Upper lobe of left lung (tissue), 6 donors: ENCODE measurements at regions not wholly inside any gene's neighbourhood (a gene's known extent, or its start where the extent isn't known, plus 50 kb on each side); places are given as distances from the start of the nearest gene placed in this dataset.

Experiments used
- ATAC-seq, 2 donors: fragments of 200-7000 bp; cut with Tn5 transposase; one replicate each; pipeline ENCODE4 v1.9.1; 2022; ENCODE audit warnings: mild to moderate bottlenecking in 2 of 2, moderate library complexity in 2 of 2; ENCODE audit not compliant: low FRiP score in 2 of 2
- DNase-seq, 2 donors: peaks; one replicate each; pipeline ENCODE4 v3.0.0-alpha.2; 2019 to 2020
- H3K27ac ChIP-seq, 4 donors: fragments of 200-600 bp; sonication (generic); one replicate each; pipeline ENCODE4 v1.5.1; 2016 to 2019
- H3K27me3 ChIP-seq, 4 donors: fragments of 200-600 bp; sonication (generic); one replicate each; pipeline ENCODE4 v1.5.1; 2017 to 2019
- H3K36me3 ChIP-seq, 4 donors: fragments of 200-600 bp; sonication (generic); one replicate each; pipeline ENCODE4 v1.5.1; 2016 to 2019
- H3K4me1 ChIP-seq, 4 donors: fragments of 200-600 bp; sonication (generic); one replicate each; pipeline ENCODE4 v1.5.1; 2018 to 2019
- H3K4me3 ChIP-seq, 4 donors: fragments of 200-600 bp; sonication (generic); one replicate each; pipeline ENCODE4 v1.5.1; 2017 to 2019; ENCODE audit warnings: mild to moderate bottlenecking in 2 of 4, moderate library complexity in 1 of 4
- H3K9me3 ChIP-seq, 4 donors: fragments of 200-600 bp; sonication (generic); one replicate each; pipeline ENCODE4 v1.5.1; 2018 to 2019
- EP300 ChIP-seq, 4 donors: sonication (generic); formaldehyde crosslinking; IDR thresholded peaks; one replicate each; pipeline ENCODE4 v1.5.1; 2017; ENCODE audit warnings: antibody characterized with exemption in 4 of 4, control low read depth in 2 of 4
- POLR2A ChIP-seq, 4 donors: fragments of 450-650 bp; IDR thresholded peaks; one replicate each; pipeline ENCODE4 v1.5.1; 2016 to 2017; ENCODE audit warnings: antibody characterized with exemption in 4 of 4, mild to moderate bottlenecking in 2 of 4
- POLR2AphosphoS5 ChIP-seq, 2 donors: sonication (generic); formaldehyde crosslinking; IDR thresholded peaks; one replicate each; pipeline ENCODE4 v1.5.1; 2017; ENCODE audit warnings: antibody characterized with exemption in 2 of 2
- WGBS, 2 donors: methylation state at CpG; one replicate each; pipeline ENCODE4 v1.1.5; 2017 to 2018; 5-methylcytosine and 5-hydroxymethylcytosine counted together
- TF ChIP-seq, protein P1 (sequence below), 6 experiments: fragments of 450-650 bp in 4 of 6; fragments of 200-600 bp in 2 of 6; sonication (generic) in 2 of 6; IDR thresholded peaks; one replicate each; pipeline ENCODE4 v1.5.1; 2016 to 2019; ENCODE audit warnings: antibody characterized with exemption in 6 of 6
- donor health status: DM: no; HTN: no; CAD: no; lungs with moderate emphysema.
- donor health status: DM: no; HTN: yes; CAD: no; lungs with severe emphysema.

GRCh38 chr5:174428895-174429294 lies 295.5 kb upstream of the MSX2 start:
- TF ChIP-seq POLR2A (IDR thresholded peaks at IDR 0.05), result no peak
- no peak for TF ChIP-seq POLR2AphosphoS5 (IDR thresholded peaks at IDR 0.05)
- TF ChIP-seq, protein P1, sequence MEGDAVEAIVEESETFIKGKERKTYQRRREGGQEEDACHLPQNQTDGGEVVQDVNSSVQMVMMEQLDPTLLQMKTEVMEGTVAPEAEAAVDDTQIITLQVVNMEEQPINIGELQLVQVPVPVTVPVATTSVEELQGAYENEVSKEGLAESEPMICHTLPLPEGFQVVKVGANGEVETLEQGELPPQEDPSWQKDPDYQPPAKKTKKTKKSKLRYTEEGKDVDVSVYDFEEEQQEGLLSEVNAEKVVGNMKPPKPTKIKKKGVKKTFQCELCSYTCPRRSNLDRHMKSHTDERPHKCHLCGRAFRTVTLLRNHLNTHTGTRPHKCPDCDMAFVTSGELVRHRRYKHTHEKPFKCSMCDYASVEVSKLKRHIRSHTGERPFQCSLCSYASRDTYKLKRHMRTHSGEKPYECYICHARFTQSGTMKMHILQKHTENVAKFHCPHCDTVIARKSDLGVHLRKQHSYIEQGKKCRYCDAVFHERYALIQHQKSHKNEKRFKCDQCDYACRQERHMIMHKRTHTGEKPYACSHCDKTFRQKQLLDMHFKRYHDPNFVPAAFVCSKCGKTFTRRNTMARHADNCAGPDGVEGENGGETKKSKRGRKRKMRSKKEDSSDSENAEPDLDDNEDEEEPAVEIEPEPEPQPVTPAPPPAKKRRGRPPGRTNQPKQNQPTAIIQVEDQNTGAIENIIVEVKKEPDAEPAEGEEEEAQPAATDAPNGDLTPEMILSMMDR (IDR thresholded peaks at IDR 0.05), result no peak
- TF ChIP-seq EP300 (IDR thresholded peaks at IDR 0.05), result no peak
- ATAC-seq (no peak), DNase-seq (no peak)
- Histone ChIP-seq H3K9me3 (no peaks in the 10 kb centered on the region), H3K4me3 (no peak overlapping the region), H3K4me1 (no peaks in the 10 kb centered on the region), H3K27me3 (no peaks in the 10 kb centered on the region), H3K27ac (no peak overlapping the region), H3K36me3 (no peaks in the 10 kb centered on the region)
- 83 to 86% methylated on average over 6 of the region's 6 CpGs for WGBS, 2 donors

GRCh38 chr5:174430940-174431339 lies 293.4 kb upstream of the MSX2 start:
- Histone ChIP-seq H3K4me1 (no peaks in the 10 kb centered on the region), H3K36me3 (no peaks in the 10 kb centered on the region), H3K9me3 (no peaks in the 10 kb centered on the region), H3K27me3 (no peaks in the 10 kb centered on the region), H3K4me3 (no peak overlapping the region), H3K27ac (no peak overlapping the region)
- no peak for DNase-seq
- WGBS, 2 donors, result 85 to 88% methylated on average over 2 to 3 of the region's 3 CpGs
- no peak for TF ChIP-seq POLR2AphosphoS5 (IDR thresholded peaks at IDR 0.05)
- TF ChIP-seq, protein P1 (IDR thresholded peaks at IDR 0.05), result no peak
- TF ChIP-seq EP300 (IDR thresholded peaks at IDR 0.05), result no peak
- no peak for TF ChIP-seq POLR2A (IDR thresholded peaks at IDR 0.05)
- ATAC-seq, result no peak

DNA sequence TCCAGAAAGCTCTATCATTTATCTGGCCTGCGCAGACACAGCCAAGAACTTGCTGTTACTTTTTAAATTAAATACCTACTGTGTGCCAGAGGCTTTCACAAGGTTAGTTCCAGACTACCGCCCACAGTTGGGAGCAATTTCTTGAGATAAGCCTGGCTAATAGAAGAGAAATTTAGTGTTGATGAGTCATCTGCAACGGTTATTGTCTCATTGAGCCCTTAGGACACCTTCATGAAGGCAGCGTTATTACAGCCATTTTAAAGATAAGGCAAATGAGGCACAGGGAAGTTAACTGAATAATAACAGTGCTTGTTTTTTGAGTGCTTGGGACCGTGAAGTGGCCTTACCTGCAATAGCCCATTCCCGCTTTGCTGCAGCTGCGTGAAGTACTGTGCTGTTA lies 292.9 kb upstream of the MSX2 start:
- Histone ChIP-seq H3K4me3 (no peak overlapping the region), H3K9me3 (no peaks in the 10 kb centered on the region), H3K27ac (no peak overlapping the region), H3K4me1 (no peaks in the 10 kb centered on the region), H3K36me3 (no peaks in the 10 kb centered on the region), H3K27me3 (no peaks in the 10 kb centered on the region)
- ATAC-seq, result no peak
- WGBS, 2 donors, result 89% methylated on average over 7 of the region's 7 CpGs
- TF ChIP-seq POLR2AphosphoS5 (IDR thresholded peaks at IDR 0.05) (no peak), EP300 (IDR thresholded peaks at IDR 0.05) (no peak), POLR2A (IDR thresholded peaks at IDR 0.05) (no peak)
- TF ChIP-seq, protein P1 (IDR thresholded peaks at IDR 0.05), result no peak
- no peak for DNase-seq

DNA sequence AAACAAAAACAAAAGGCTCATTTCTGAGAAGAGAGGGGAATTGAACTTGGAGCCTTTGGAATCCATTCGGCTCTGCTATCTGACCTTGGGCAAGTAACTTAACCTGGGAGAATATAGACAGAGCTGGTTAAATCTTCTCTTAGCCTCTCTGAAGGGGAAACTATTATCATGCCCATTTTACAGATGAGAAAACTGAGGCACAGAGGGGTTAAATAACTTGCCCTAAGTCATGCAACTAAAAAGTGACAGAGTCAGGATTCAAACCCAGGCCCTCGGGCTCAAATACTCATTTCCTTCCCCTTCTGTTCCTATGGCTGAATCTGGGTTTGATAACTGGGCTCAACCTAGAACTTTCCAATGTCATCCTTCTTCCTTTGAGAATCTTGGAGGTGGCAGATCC lies 291.3 kb upstream of the MSX2 start:
- H3K4me3 ChIP-seq, result no peak overlapping the region
- TF ChIP-seq, protein P1 (IDR thresholded peaks at IDR 0.05), result no peak
- TF ChIP-seq POLR2AphosphoS5 (IDR thresholded peaks at IDR 0.05), result no peak
- no peak for TF ChIP-seq EP300 (IDR thresholded peaks at IDR 0.05)
- TF ChIP-seq POLR2A (IDR thresholded peaks at IDR 0.05), result no peak
- no peaks in the 10 kb centered on the region for H3K27me3 ChIP-seq
- H3K9me3 ChIP-seq, result no peaks in the 10 kb centered on the region
- H3K36me3 ChIP-seq, result no peaks in the 10 kb centered on the region
- WGBS, 2 donors, result 78 to 87% methylated on average over 2 of the region's 2 CpGs
- no peaks in the 10 kb centered on the region for H3K4me1 ChIP-seq
- ATAC-seq (no peak), DNase-seq (no peak)
- no peak overlapping the region for H3K27ac ChIP-seq

DNA sequence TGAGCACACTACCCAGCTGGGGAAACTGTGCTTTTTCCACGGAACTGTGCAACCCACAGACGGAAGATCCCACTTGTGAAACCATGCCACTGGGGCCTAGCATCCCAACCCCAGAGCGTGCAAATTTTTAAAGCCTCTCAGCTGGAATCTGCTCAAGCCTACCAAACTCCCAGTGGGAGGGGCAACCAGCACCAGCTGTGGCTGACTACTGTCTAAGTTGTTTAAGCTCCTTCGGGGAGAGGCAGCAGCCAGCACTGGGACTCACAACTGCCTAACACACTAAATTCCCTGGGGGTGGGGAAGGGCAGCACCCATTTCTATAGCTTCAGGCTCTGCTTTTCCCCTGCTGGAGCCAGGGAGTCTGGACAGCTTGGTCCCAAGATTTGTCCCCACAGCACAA lies 287.6 kb upstream of the MSX2 start:
- Histone ChIP-seq H3K9me3 (no peaks in the 10 kb centered on the region), H3K36me3 (no peaks in the 10 kb centered on the region), H3K27me3 (no peaks in the 10 kb centered on the region), H3K4me1 (no peaks in the 10 kb centered on the region), H3K4me3 (no peak overlapping the region), H3K27ac (no peak overlapping the region)
- ATAC-seq (no peak), DNase-seq (no peak)
- WGBS, 2 donors, result 40 to 89% methylated on average over 3 to 4 of the region's 4 CpGs
- TF ChIP-seq POLR2AphosphoS5 (IDR thresholded peaks at IDR 0.05), result no peak
- no peak for TF ChIP-seq POLR2A (IDR thresholded peaks at IDR 0.05)
- TF ChIP-seq EP300 (IDR thresholded peaks at IDR 0.05), result no peak
